HG03108 (cell line): ENCODE measurements at regions not wholly inside any gene's neighbourhood (a gene's known extent, or its start where the extent isn't known, plus 50 kb on each side); places are given as distances from the start of the nearest gene placed in this dataset.
"Not testable (repeated sequence)": the region's sequence is repeated elsewhere in the genome, so short reads cannot be mapped to it uniquely, and the experiment has no call there.

Experiments
- ATAC-seq: cut with Tn5 transposase; IDR thresholded peaks from one replicate; pipeline ENCODE4 v1.9.1; 2021; ENCODE audit warnings: moderate library complexity; ENCODE audit not compliant: unreplicated experiment

- ATAC-seq = no peak
These were observed 572.4 kb upstream of the PPP2R3A start for GRCh38 chr3:135393159-135393558.

- no peak for ATAC-seq
These were observed 571.5 kb upstream of the PPP2R3A start for GRCh38 chr3:135393898-135394525.

DNA sequence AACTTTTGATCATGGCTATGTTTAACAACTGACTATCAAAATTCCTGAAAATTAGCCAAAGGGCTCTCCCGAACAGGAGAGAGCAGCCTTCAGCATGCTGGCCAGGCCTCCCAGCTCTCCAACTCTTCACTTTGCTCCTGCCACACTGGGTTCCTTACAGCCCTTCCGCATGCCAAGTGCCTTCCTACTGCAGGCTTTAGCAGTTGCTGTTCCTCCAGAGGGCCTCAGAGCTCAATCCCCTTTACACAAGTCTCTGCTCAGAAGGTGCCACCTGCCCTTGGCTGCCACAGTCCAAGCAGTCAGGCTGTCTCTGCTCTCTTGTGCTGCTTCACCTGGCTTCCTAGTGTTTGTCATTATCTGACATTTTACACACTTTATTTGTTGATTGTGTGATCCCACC, 553.1 kb upstream of the PPP2R3A start:
- no peak for ATAC-seq

DNA sequence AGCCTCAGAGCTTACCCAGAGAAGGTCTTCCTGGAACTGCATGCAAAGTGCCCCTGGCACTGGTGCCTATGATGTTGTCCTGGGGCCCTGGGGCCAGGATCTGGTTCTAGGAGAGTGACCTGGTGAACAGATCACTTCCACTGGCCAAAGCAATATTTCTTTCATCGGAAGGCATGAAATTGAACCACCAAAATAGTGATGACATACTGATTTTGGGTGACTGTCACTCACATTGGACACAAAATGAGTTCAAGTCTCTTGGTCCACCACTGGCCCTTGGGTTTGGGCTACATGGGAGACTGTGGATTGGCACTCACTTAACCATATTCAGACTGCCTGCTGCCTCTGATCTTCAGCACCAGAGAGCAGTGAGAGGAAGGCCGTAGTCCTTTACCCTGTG, 549.3 kb upstream of the PPP2R3A start:
- no peak for ATAC-seq

DNA sequence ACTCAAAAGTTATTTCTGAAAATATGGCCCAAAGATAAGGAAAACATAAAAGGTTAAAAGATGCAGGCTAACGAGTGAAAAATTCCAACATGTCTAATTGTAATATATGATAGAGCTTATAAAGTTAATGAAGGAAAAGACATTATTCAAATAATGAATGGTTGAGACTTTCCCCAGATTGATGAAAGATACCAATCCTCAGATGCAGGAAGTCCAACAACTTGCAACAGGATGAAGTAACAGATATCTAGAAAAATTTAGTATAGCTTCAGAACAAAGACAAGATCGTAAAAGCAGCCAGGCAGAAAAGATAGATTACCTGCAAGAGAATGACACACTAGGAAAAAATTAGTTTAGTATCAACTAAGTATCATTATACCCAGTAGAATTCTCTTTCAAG, 546.4 kb upstream of the PPP2R3A start:
- no peak for ATAC-seq

DNA sequence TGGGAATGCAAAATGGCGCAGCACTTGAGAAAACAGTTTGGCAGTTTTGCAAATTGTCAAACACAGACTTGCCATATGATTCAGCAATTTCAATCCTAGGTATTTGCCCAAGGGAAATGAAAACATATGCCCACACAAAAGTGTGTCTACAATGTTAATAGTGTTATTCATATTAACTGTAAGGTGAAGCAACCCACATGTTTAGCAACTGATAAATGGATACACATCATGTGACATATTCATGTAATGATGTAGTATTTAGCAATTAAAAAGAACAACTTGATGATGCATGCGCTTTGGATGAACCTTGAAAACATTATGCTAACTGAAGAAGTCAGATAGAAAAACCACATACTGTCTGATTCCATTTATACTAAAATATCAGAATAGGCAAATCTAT, 539.0 kb upstream of the PPP2R3A start:
- no peak for ATAC-seq

GRCh38 chr3:135432402-135432801, 533.1 kb upstream of the PPP2R3A start:
- ATAC-seq = no peak

DNA sequence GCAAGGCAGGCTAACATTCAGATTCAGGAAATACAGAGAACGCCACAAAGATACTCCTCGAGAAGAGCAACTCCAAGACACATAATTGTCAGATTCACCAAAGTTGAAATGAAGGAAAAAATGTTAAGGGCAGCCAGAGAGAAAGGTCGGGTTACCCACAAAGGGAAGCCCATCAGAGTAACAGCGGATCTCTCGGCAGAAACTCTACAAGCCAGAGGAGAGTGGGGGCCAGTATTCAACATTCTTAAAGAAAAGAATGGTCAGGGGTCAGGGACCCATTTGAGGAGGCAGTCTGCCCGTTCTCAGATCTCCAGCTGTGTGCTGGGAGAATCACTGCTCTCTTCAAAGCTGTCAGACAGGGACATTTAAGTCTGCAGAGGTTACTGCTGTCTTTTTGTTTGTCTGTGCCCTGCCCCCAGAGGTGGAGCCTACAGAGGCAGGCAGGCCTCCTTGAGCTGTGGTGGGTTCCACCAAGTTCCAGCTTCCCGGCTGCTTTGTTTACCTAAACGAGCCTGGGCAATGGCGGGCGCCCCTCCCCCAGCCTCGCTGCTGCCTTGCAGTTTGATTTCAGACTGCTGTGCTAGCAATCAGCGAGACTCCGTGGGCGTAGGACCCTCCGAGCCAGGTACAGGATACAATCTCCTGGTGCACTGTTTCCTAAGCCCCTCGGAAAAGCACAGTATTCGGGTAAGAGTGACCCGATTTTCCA, 526.5 kb upstream of the PPP2R3A start:
- ATAC-seq = not testable (repeated sequence)

- not testable (repeated sequence) for ATAC-seq
These were observed 525.9 kb upstream of the PPP2R3A start for GRCh38 chr3:135439632-135440031.

DNA sequence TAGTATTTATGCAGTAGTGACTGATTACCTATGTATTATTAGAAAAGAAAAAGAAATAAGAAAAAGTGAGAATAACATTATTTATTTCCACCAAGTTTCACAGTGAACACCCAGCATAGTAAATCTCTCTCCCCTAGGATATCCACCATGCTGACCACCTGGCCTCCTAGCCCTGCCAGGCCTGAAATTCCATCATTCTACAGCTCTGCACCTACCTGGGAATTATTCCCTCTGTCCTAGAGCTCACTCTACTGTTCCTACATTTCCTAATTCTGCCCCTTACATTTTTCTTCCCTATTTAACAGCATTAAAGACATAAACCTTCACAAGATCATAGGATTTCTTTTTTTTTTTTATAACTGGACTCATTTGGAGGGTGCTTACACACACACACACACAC, 525.3 kb upstream of the PPP2R3A start:
- ATAC-seq = no peak

DNA sequence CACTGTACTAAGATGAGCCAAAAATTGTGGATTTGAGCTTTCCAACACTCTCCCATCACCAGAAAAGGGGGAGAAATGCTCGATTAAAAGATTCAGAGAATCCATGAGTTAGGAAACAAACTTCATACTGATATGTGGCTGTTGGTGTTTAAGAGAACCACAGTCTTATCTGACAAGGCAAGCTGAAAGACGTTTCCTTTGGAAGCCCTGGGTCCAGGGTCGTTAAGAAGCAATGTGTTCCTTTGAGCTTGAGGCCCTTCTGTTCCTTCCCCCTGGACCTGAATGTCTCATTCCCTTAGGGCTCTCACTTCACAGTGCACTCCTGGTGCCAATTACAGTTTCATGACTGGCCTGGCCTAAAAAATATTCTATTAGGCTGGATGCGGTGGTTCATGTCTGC, 524.8 kb upstream of the PPP2R3A start:
- ATAC-seq = no peak

- no peak for ATAC-seq
These were observed 521.5 kb upstream of the PPP2R3A start for GRCh38 chr3:135444058-135444457.

DNA sequence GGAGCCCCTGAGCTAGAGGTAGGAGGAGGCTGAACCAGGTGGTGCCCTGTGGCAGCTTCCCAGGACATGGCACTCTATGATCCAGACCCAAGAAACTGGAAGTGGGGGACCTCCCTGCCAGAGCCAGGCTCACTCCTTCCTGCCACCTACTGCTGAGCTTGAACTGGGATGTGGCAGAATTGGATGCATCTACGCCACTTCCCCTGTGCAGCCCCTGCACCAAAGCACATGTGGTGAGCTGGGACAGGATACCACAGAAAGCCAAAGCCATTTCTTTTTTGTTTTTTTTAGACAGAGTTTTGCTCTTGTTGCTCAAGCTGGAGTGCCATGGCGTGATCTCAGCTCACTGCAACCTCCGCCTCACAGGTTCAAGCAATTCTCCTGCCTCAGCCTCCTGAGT, 518.0 kb upstream of the PPP2R3A start:
- no peak for ATAC-seq

DNA sequence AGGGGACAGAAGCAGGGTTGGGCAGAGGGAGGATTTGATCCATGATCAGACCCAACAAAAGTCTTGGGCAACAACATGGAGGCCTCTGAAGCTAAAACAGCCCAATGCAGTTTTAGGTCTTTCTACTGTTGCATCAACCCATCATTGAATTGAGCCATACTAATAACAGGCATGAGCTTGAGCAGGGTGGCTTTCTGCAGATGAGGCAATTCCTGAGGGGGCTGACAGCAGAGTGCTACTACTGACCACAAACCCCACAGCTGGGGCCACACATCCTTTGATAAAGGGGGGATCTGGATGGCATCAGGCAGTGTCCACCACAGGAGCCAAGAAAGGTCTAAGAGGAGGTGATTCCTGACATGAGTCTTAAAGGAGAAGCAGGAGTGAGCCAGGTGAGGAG, 517.0 kb upstream of the PPP2R3A start:
- no peak for ATAC-seq

- no peak for ATAC-seq
These were observed 516.5 kb upstream of the PPP2R3A start for GRCh38 chr3:135449046-135449445.

DNA sequence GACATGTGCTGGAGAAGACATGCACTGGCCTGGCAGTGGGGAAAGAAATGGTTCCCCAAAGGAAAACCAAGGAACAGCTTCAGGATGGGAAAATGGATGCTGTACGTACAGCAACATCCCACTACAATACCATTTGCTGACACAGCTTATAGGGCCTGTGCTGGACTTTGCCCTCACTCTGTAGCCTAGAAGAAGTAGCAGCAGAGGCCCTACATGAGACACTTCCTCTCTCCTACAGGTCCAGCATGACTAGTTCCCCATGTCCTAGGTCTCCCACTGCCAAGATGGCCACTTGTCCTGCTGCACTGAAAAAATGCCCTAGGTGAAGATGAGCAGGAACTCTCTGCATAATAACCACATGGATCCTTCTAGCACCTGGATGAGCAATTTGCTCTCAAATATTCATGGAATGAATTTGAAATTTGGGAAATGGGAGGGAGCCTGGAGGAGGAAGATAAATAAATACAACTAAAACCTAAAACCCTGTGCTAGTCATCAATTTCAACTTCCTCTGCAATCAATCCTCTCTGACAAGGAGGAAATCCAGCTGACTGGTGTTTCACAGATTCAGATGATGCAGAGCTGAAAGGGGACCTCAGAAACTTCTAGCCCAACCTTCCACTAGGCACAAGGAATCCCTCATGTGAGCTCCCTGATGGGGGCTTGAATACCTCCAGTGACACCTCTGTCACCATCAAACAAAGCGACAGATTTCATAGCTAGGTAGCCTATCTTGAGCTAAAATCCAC, 514.3 kb upstream of the PPP2R3A start:
- ATAC-seq = no peak

- ATAC-seq = no peak
These were observed 512.6 kb upstream of the PPP2R3A start for GRCh38 chr3:135452881-135453280.

DNA sequence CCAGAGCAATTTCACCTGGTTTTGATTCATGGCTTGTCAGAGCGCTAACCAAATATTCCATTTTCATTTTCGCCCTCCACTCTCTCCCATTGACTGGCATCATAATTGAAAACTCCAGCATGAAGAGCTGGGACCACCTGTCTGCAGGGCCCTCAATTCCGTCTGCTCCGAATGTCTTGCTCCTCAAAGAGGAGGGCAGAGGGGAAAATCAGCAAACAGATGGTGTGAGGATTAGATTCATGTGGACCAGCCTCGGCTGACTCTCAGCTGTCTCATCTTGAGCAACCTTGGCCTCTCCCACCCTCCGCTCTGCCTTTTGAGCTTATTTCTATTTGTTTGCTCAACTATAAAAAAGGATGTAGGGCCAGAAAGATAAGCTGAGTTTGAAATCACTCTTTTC, 512.2 kb upstream of the PPP2R3A start:
- no peak for ATAC-seq

- ATAC-seq = no peak
These were observed 510.6 kb upstream of the PPP2R3A start for GRCh38 chr3:135454890-135455289.

DNA sequence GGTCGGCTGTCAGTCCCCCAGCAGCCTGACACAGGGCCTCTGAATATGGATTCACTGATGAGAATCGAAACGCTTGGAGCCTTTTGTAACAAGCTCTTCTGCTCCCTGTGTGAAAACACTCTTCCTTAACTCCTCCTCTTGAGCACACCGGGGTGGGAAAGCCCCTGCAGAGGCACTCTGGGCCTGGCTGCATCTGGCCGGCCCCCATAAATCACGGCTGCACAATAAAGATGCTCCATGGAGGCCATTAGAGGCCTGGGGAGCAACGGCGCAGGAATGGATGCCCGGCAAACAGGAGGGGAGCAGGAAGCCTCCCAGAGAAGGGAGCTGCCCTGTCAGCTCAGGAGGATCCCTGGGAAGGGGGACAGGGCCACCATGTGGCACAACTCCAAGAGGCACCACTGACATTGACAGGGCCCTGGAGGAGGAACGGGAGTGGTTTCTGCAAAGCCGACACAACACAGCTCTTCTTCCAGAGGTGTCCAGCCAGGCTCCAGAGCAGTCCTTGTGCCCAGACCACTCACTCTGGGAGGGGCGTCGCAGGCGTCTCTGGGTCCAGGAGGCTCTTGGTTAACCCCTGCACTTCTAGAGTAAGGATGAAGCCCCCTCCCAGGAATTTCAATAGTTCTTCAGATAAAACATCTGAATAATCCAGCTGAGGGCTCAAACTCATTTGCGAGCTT, 509.3 kb upstream of the PPP2R3A start:
- ATAC-seq = no peak

DNA sequence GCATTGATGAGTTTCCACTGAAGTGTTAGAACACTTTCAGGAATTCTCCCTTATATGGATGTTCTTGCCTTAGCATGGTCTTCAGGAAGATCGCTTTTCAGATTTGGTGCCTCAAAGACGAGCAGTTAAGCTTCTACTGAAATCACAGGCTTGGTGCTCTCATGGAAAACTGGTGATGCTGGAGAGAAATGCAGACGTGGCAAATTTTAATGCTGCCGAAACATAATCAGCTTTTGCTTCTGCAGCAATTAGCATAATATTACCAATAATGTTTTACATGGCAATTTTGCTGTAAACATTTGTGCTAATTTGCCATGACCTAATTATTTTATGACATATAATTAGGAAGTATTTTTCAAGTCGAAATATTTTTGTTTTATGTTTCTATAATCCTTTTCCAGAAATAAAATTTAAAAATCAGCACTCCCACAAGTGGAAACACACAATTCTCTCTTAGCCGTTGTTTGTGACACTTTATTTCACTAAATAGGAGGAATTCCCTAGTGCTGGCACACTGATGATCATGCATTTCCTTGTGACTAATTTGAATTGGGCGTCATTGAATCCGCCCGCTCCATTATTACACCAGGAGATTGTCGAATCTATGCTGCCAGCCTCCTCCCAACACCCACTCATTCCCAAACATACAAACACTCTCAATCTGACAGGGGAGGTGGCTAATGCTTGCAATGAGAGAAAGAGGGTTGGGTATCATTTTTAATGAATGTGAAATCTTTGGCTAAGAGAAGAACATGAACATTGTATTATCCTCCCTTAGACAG, 506.8 kb upstream of the PPP2R3A start:
- ATAC-seq = no peak
